Activated naive CD8-positive, alpha-beta T cell treated with anti-CD3 and anti-CD28 coated beads, Interleukin-2, amount 50 U/mL, for 24 hours (primary cell): ENCODE measurements at regions not wholly inside any gene's neighbourhood (a gene's known extent, or its start where the extent isn't known, plus 50 kb on each side); places are given as distances from the start of the nearest gene placed in this dataset.

ENCODE experiments used
- ATAC-seq: fragments of 150-1000 bp; cut with Tn5 transposase; one replicate; pipeline ENCODE4 v1.10.0; 2021
- DNase-seq: peaks from one replicate; pipeline ENCODE4 v3.0.0; 2021
- H3K27ac Mint-ChIP-seq: one replicate; pipeline ENCODE4 v1.8.0; 2021; ENCODE audit warnings: mild to moderate bottlenecking, mixed read lengths
- H3K27me3 Mint-ChIP-seq: one replicate; pipeline ENCODE4 v1.8.0; 2021; ENCODE audit warnings: mixed read lengths
- H3K36me3 Mint-ChIP-seq: one replicate; pipeline ENCODE4 v1.8.0; 2021; ENCODE audit warnings: low read depth, mixed read lengths
- H3K4me1 Mint-ChIP-seq: one replicate; pipeline ENCODE4 v1.8.0; 2021; ENCODE audit warnings: mixed read lengths
- H3K4me3 Mint-ChIP-seq: one replicate; pipeline ENCODE4 v1.8.0; 2021; ENCODE audit warnings: mild to moderate bottlenecking, moderate library complexity, mixed read lengths
- H3K9me3 Mint-ChIP-seq: one replicate; pipeline ENCODE4 v1.8.0; 2021; ENCODE audit warnings: mixed read lengths

GRCh38 chr4:115433491-115433890 is 320.1 kb upstream of the NDST4 start:
- no peaks in the 10 kb centered on the region for H3K9me3 Mint-ChIP-seq
- no peaks in the 10 kb centered on the region for H3K4me1 Mint-ChIP-seq
- no peak for ATAC-seq
- H3K27me3 Mint-ChIP-seq = no peaks in the 10 kb centered on the region
- no peaks in the 10 kb centered on the region for H3K36me3 Mint-ChIP-seq
- H3K4me3 Mint-ChIP-seq = no peak overlapping the region
- no peak overlapping the region for H3K27ac Mint-ChIP-seq
- DNase-seq = no peak

DNA sequence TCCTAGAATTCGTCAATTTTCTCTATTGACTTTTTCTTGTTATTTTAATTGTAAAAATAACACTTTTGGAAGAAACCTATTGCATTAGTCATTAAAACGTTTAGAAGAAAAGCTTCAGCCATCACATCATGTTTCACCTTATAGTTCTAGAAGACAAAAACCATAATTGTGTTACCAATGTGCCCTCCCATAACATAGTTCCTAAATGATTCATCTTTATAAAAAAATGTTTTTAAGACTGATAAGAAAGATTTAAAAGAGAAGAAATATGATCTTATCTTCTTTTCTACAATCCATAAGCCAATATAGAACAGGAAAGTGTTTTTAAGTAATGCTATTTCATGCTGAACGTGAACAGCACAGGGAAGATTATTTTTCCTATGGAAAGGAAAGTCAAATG is 316.6 kb upstream of the NDST4 start:
- no peaks in the 10 kb centered on the region for H3K9me3 Mint-ChIP-seq
- no peaks in the 10 kb centered on the region for H3K4me1 Mint-ChIP-seq
- H3K4me3 Mint-ChIP-seq = no peak overlapping the region
- DNase-seq (no peak), ATAC-seq (no peak)
- H3K27ac Mint-ChIP-seq = no peak overlapping the region
- no peaks in the 10 kb centered on the region for H3K36me3 Mint-ChIP-seq
- no peaks in the 10 kb centered on the region for H3K27me3 Mint-ChIP-seq

DNA sequence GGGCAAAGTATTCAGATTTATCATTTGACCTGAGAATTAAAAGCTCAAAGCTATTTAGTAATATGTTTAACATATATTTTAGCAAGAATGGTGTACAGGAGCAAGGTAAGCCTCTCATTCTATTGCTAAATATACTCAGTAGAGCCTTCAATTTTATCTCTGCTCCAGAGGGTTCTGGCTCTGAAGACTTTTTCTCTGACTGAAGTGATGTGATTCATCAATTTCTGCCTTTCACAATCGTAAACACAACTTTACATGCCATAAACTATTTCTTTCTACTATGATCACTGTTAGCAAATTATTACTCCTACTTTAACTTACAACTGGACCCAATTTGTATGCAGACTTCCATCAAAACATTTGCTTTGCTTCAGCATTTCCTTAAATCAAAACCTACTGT is 315.0 kb upstream of the NDST4 start:
- ATAC-seq (no peak), DNase-seq (no peak)
- Mint-ChIP-seq H3K36me3 (no peaks in the 10 kb centered on the region), H3K4me3 (no peak overlapping the region), H3K27me3 (no peaks in the 10 kb centered on the region), H3K9me3 (no peaks in the 10 kb centered on the region), H3K27ac (no peak overlapping the region), H3K4me1 (no peaks in the 10 kb centered on the region)

- H3K4me1 Mint-ChIP-seq = no peaks in the 10 kb centered on the region
- no peak for DNase-seq
- no peaks in the 10 kb centered on the region for H3K27me3 Mint-ChIP-seq
- H3K9me3 Mint-ChIP-seq = peaks cover 8% of the 10 kb centered on the region
- H3K36me3 Mint-ChIP-seq = no peaks in the 10 kb centered on the region
- no peak overlapping the region for H3K27ac Mint-ChIP-seq
- H3K4me3 Mint-ChIP-seq = no peak overlapping the region
- no peak for ATAC-seq
Measured at GRCh38 chr4:115424852-115425251, 311.4 kb upstream of the NDST4 start.

- H3K9me3 Mint-ChIP-seq = peaks cover 10% of the 10 kb centered on the region
Measured at GRCh38 chr4:115418635-115419396, 305.4 kb upstream of the NDST4 start.

DNA sequence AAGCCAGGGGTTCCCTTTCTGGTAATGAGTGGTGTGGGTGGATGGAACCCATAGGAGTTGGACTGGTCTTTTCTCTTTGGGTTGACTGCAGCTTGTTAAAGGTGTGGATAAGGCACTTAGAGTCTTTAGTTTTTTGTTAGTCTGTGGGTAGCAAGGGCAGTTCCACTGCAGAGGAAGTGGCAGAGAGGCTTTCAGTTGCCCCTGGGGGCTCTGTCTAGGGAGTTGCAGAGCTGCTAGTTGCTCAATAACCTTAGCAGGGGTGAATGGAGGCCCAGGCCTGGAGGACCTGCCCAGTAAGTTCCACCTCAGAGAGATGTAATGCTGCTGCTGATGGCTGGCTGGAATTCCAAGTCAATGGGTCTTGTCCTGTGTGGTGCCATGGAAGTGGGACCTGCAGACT is 282.6 kb upstream of the NDST4 start:
- no peak overlapping the region for H3K27ac Mint-ChIP-seq
- peaks cover 15% of the 10 kb centered on the region for H3K9me3 Mint-ChIP-seq
- H3K36me3 Mint-ChIP-seq = no peaks in the 10 kb centered on the region
- DNase-seq = no peak
- H3K4me3 Mint-ChIP-seq = no peak overlapping the region
- H3K4me1 Mint-ChIP-seq = no peaks in the 10 kb centered on the region
- ATAC-seq = no peak
- H3K27me3 Mint-ChIP-seq = no peaks in the 10 kb centered on the region

More at GRCh38 chr4:115418635-115419396, 305.4 kb upstream of the NDST4 start:
- Mint-ChIP-seq H3K27ac (no peak overlapping the region), H3K4me3 (no peak overlapping the region), H3K27me3 (no peaks in the 10 kb centered on the region), H3K4me1 (no peaks in the 10 kb centered on the region), H3K36me3 (no peaks in the 10 kb centered on the region)
- ATAC-seq (no peak), DNase-seq (no peak)

GRCh38 chr4:115376866-115377265 is 263.4 kb upstream of the NDST4 start:
- H3K4me3 Mint-ChIP-seq = no peak overlapping the region
- no peaks in the 10 kb centered on the region for H3K27me3 Mint-ChIP-seq
- no peaks in the 10 kb centered on the region for H3K9me3 Mint-ChIP-seq
- no peaks in the 10 kb centered on the region for H3K36me3 Mint-ChIP-seq
- DNase-seq (no peak), ATAC-seq (no peak)
- H3K27ac Mint-ChIP-seq = no peak overlapping the region
- no peaks in the 10 kb centered on the region for H3K4me1 Mint-ChIP-seq

DNA sequence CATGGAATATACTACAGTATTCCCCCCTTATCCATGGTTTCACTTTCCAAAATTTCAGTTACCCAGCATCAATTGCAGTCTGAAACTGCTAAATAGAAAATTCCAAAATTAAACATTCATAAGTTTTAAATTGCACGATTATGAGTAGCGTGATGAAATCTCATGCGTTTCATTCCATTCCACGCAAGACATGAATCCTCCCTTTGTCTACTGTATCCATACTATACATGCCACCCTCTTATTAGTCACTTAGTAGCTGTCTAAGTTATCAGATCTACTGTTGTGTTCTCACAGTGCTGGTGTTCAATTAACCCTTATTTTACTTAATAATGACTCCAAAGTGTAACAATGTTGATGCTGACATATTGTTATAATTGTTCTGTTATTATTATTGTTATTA is 261.2 kb upstream of the NDST4 start:
- DNase-seq (no peak), ATAC-seq (no peak)
- Mint-ChIP-seq H3K9me3 (no peaks in the 10 kb centered on the region), H3K4me3 (no peak overlapping the region), H3K36me3 (no peaks in the 10 kb centered on the region), H3K27ac (no peak overlapping the region), H3K4me1 (no peaks in the 10 kb centered on the region), H3K27me3 (no peaks in the 10 kb centered on the region)

DNA sequence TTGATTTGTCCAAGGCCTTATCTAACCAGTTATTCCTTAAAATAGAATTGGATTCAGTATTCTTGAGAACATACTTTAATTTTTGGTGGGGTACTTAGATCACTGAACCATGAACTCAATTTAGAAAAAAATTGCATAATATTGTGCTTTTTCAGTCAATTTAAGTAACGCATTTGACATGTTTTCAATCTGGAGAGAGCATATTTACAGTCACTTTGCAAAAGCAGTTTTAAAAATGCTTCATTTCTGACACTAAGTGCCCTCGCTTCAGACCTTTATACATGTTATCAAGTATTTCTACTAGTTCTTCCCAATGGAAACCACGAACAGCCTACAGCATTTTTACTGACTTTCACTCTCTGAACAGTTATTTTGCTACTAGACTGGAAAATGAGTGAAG is 257.1 kb upstream of the NDST4 start:
- H3K36me3 Mint-ChIP-seq = no peaks in the 10 kb centered on the region
- ATAC-seq = no peak
- H3K27me3 Mint-ChIP-seq = no peaks in the 10 kb centered on the region
- no peak overlapping the region for H3K4me3 Mint-ChIP-seq
- no peak for DNase-seq
- H3K4me1 Mint-ChIP-seq = no peaks in the 10 kb centered on the region
- no peaks in the 10 kb centered on the region for H3K9me3 Mint-ChIP-seq
- no peak overlapping the region for H3K27ac Mint-ChIP-seq

- Mint-ChIP-seq H3K4me3 (no peak overlapping the region), H3K4me1 (no peaks in the 10 kb centered on the region), H3K36me3 (no peaks in the 10 kb centered on the region), H3K9me3 (no peaks in the 10 kb centered on the region), H3K27ac (no peak overlapping the region), H3K27me3 (no peaks in the 10 kb centered on the region)
- DNase-seq = no peak
- ATAC-seq = no peak
Measured at GRCh38 chr4:115370012-115370411, 256.6 kb upstream of the NDST4 start.

DNA sequence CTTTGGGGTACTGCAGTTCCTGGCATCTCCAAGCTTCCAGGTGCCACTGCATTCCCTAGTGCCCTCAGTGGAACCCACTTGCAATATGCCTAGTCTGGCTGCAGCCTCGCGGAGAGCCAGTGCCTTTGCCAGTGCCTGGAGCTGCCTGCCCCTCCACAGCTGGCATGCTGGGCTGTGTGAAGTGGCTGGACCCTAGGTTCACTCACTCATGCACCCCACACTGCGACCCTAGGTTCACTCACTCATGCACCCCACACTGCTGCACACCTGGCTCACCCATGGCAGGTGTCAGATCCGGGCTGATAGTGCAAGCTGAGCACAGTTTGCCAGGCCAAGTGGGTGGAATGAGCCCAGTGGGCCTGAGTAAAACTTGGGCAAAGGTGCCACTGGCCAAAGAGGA is 253.0 kb upstream of the NDST4 start:
- Mint-ChIP-seq H3K4me3 (no peak overlapping the region), H3K4me1 (no peaks in the 10 kb centered on the region), H3K27ac (no peak overlapping the region), H3K9me3 (no peaks in the 10 kb centered on the region), H3K36me3 (no peaks in the 10 kb centered on the region), H3K27me3 (no peaks in the 10 kb centered on the region)
- ATAC-seq = no peak
- no peak for DNase-seq

DNA sequence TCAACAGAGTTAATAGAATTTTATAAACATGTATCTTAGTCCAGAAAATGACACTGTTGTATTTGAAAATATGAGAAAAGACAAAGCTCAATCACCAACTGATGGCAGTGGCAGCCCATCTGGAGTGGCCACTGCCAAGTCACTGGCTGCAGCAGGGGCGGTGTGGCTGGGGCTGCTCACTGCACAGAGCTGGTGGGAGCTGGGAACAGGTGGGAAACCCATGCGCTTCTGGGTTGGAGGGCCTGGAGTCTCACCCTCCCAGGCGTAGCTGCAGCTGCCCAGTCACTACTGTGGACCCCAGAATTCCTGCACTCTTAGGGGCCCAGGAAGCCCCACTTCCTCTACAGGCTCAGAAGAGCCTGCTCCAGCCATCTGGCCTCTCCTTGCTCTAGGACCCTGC is 251.8 kb upstream of the NDST4 start:
- Mint-ChIP-seq H3K27me3 (no peaks in the 10 kb centered on the region), H3K4me3 (no peak overlapping the region), H3K4me1 (no peaks in the 10 kb centered on the region), H3K27ac (no peak overlapping the region), H3K9me3 (no peaks in the 10 kb centered on the region), H3K36me3 (no peaks in the 10 kb centered on the region)
- DNase-seq = no peak
- ATAC-seq = no peak

DNA sequence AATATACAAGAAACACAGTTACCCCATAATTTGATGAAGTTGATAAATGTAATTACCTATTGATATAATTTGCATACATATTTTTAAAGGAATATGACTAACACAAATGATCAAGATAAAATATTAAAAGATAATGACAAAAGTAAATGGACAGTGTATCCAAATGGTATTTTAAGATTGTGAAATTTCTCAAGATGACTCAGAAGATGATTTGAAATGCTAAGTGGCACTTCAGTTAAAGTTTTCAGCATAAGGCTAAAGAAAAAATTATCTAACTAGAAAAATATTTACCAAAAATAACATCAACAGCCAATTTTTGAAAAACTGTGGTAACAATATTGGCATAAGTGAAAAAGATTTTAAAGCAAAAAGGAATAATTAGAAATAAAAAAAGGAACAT is 248.4 kb upstream of the NDST4 start:
- ATAC-seq (no peak), DNase-seq (no peak)
- Mint-ChIP-seq H3K27me3 (no peaks in the 10 kb centered on the region), H3K27ac (no peak overlapping the region), H3K9me3 (no peaks in the 10 kb centered on the region), H3K4me1 (no peaks in the 10 kb centered on the region), H3K36me3 (no peaks in the 10 kb centered on the region), H3K4me3 (no peak overlapping the region)

- Mint-ChIP-seq H3K27me3 (no peaks in the 10 kb centered on the region), H3K9me3 (no peaks in the 10 kb centered on the region), H3K27ac (no peak overlapping the region), H3K4me1 (no peaks in the 10 kb centered on the region), H3K4me3 (no peak overlapping the region), H3K36me3 (no peaks in the 10 kb centered on the region)
- no peak for ATAC-seq
- DNase-seq = no peak
Measured at GRCh38 chr4:115360431-115360830, 247.0 kb upstream of the NDST4 start.

- no peaks in the 10 kb centered on the region for H3K36me3 Mint-ChIP-seq
- no peaks in the 10 kb centered on the region for H3K27me3 Mint-ChIP-seq
- ATAC-seq = no peak
- H3K4me1 Mint-ChIP-seq = no peaks in the 10 kb centered on the region
- no peak overlapping the region for H3K4me3 Mint-ChIP-seq
- no peak overlapping the region for H3K27ac Mint-ChIP-seq
- DNase-seq = no peak
- peaks cover 17% of the 10 kb centered on the region for H3K9me3 Mint-ChIP-seq
Measured at GRCh38 chr4:115357776-115358175, 244.4 kb upstream of the NDST4 start.

DNA sequence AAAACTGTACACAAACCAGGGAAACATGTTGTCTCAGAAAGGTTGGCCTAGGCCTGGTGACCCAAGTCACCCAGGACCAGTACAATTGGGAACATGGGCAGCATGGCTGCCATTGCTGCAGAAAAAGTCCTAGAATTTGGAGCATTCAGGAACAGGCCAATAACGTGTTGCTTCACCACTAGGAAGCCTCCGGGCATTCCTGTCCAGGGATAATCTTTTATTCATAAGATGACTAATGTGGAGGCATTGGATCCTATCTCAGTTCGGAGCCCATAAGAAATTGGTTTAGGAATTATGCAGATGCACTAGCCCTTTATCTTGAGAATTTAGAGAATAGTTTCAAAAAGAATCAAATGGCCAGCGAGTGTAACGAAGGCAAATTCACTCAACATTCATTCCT is 242.8 kb upstream of the NDST4 start:
- no peak for DNase-seq
- no peak for ATAC-seq
- no peak overlapping the region for H3K27ac Mint-ChIP-seq
- no peaks in the 10 kb centered on the region for H3K27me3 Mint-ChIP-seq
- H3K4me1 Mint-ChIP-seq = no peaks in the 10 kb centered on the region
- no peak overlapping the region for H3K4me3 Mint-ChIP-seq
- H3K36me3 Mint-ChIP-seq = no peaks in the 10 kb centered on the region
- H3K9me3 Mint-ChIP-seq = peaks cover 26% of the 10 kb centered on the region
